HG03060 (cell line): ENCODE measurements at regions not wholly inside any gene's neighbourhood (a gene's known extent, or its start where the extent isn't known, plus 50 kb on each side); places are given as distances from the start of the nearest gene placed in this dataset.
A peak's percentile ranks its signal among the peaks of the same experiment; 100 is the strongest.
"Not testable (repeated sequence)": the region's sequence is repeated elsewhere in the genome, so short reads cannot be mapped to it uniquely, and the experiment has no call there.

Source experiments
- ATAC-seq: cut with Tn5 transposase; IDR thresholded peaks from one replicate; pipeline ENCODE4 v1.9.1; 2021; ENCODE audit warnings: low read depth, moderate number of reproducible peaks; ENCODE audit not compliant: unreplicated experiment

GRCh38 chrX:77123917-77124316 is 323.3 kb upstream of the FGF16 start:
- not testable (repeated sequence) for ATAC-seq

DNA sequence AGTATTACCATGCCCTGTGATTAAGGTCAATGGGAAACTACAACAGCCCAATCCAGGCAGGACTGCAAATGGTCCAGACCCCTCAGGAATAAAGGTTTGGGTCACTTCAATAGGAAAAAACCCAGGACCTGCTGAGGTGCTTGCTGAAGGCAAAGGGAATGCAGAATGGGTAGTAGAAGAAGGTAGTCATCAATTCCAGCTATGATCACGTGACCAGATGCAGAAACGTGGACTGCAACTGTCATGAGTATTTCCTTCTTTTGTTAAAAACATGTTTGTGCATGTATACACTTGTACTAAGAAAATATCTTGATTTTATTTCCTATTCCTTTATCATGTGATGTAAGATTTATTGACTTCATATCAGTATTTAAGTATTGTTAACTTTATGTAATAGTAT is 319.6 kb upstream of the FGF16 start:
- ATAC-seq, result not testable (repeated sequence)

DNA sequence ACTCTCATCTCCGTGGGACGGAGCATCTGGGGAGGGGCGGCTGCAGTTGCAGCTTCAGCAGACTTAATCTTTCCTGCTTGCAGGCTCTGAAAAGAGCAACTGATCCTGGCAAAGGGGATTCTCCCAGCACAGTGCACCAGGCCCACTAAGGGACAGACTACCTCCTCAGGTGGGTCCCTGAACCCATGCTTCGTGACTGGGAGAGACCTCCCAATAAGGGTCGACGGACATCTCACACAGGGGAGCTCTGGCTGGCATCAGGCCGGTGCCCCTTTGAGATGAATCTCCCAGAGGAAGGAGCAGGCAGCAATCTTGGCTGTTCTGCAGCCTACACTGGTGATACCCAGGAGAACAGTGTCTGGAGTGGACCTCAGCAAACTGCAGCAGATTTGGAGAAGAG is 303.3 kb upstream of the FGF16 start:
- ATAC-seq, result no peak

GRCh38 chrX:77160301-77160700 is 286.9 kb upstream of the FGF16 start:
- no peak for ATAC-seq

GRCh38 chrX:77162777-77163176 is 284.4 kb upstream of the FGF16 start:
- no peak for ATAC-seq

- no peak for ATAC-seq
Measured at GRCh38 chrX:77167993-77168392, 279.2 kb upstream of the FGF16 start.

- ATAC-seq, result no peak
Measured at GRCh38 chrX:77174680-77175519, 272.3 kb upstream of the FGF16 start.

GRCh38 chrX:77200663-77201062 is 246.5 kb upstream of the FGF16 start:
- no peak for ATAC-seq

- ATAC-seq, result no peak
Measured at GRCh38 chrX:77223046-77223445, 224.1 kb upstream of the FGF16 start.

GRCh38 chrX:77264490-77264889 is 182.7 kb upstream of the FGF16 start:
- ATAC-seq, result no peak

DNA sequence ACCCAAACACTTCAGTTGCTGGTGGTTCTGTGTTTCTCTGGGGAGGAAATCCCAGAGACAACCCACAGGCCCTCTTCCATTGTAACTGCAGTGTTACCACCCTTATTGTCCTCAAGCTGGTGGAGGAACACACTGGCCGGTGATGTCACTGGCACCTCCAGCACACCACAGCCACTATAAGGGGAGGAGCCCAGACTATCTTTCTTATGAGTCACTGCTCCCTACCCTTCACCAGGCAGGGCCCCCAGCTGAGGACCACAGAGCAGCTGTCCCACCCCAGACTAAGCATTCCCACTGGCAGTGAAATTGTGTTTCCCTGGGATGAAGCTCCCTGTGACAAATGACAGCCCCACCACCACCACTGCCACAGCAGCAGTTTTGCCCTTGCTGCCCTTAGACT is 171.8 kb upstream of the FGF16 start:
- no peak for ATAC-seq

- ATAC-seq, result no peak
Measured at GRCh38 chrX:77276742-77277141, 170.4 kb upstream of the FGF16 start.

DNA sequence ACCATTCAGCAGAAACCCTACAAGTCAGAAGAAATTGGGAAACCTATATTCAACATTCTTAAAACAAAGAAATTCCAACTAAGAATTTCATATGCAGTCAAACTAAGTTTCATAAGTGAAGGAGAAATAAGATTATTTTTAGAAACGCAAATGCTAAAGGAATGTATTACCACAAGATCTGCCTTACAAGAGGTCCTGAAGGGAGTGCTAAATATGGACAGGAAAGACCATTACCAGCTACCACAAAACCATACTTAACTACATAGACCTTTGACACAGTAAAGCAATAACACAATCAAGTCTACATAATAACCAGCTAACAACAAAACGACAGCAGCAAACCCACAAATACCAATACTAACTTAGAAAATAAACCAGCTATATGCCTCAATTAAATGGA is 169.3 kb upstream of the FGF16 start:
- ATAC-seq, result no peak

- ATAC-seq, result not testable (repeated sequence)
Measured at GRCh38 chrX:77279373-77279772, 167.8 kb upstream of the FGF16 start.

DNA sequence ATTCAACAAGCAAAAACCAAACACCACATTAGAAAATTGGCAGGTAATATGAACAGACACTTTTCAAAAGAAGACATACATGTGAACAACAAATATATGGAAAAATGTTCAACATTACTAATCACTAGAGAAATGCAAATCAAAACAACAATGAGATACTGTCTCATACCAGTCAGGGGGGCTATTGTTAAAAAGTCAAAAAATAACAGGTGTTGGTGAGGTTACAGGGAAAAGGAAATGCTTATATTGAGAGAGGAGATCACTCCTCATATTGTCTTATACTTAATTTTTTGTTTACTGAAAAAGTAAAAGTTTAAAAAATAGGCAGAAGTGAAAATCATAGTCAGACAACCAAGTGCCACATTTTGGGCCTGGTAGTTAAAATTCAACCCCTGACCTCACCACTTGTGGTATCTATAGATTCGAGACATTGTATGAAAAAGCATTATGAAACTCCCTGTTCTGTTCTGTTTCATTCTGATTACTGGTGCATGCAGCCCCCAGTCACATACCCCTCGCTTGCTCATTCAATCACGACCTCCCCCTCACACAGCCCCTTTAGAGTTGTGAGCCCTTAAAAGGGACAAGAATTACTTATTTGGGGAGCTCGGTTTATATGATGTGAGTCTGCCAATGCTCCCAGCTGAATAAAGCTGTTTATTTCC is 153.7 kb upstream of the FGF16 start:
- peak; percentile 58 for ATAC-seq

DNA sequence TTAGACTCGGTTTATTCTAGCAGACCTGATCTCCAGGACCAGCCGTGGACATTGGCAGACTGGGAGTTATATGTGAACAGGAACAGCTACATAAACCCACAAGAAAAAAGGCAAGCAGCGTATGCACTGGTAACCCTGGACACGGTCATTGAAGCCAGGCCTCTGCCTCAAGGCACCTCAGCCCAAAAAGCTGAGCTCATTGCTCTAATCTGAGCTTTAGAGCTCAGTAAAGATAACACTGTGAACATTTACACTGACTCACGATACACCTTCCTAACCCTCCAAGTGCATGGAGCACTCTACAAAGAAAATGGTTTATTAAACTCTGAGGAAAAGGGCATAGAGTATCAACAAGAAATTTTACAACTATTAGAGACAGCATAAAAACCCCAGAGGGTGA is 148.9 kb upstream of the FGF16 start:
- no peak for ATAC-seq

DNA sequence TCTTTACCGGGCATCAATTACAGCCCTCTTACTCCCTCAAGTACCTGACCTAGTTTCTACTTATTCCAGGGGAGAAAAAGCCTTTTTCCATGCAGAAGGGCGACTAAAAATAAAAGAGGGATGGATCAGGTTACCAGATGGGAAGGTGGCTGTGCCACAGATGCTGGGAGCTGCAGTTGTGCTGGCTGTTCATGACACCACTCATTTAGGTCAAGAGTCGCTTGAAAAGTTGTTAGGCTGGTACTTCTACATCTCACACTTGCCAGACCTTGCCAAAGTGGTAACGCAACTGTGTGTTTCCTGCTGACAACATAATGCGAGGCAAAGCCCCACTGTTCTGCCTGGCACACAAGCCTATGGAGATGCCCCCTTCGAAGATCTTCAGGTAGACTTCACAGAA is 148.4 kb upstream of the FGF16 start:
- ATAC-seq, result no peak

GRCh38 chrX:77299549-77299948 is 147.6 kb upstream of the FGF16 start:
- no peak for ATAC-seq

- ATAC-seq, result no peak
Measured at GRCh38 chrX:77342004-77342403, 105.2 kb upstream of the FGF16 start.

- ATAC-seq, result no peak
Measured at GRCh38 chrX:77346859-77347258, 100.3 kb upstream of the FGF16 start.

- no peak for ATAC-seq
Measured at GRCh38 chrX:77347572-77347971, 99.6 kb upstream of the FGF16 start.

DNA sequence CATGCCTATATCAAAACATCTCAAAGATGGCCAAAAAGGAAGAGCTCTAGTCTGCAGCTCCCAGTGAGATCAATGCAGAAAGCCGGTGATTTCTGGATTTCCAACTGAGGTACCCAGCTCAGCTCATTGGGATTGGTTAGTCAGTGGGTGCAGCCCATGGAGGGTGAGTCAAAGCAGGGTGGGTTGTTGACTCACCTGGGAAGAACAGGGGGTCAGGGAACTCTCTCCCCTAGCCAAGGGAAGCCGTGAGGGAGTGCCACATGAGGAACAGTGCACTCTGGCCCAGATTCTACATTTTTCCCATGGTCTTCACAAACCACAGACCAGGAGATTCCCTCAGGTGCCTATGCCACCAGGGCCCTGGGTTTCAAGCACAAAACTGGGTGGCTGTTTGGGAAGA is 57.3 kb upstream of the FGF16 start:
- ATAC-seq, result no peak
